ENCODE measurements at regions not wholly inside any gene's neighbourhood (a gene's known extent, or its start where the extent isn't known, plus 50 kb on each side); places are given as distances from the start of the nearest gene placed in this dataset.

DNA sequence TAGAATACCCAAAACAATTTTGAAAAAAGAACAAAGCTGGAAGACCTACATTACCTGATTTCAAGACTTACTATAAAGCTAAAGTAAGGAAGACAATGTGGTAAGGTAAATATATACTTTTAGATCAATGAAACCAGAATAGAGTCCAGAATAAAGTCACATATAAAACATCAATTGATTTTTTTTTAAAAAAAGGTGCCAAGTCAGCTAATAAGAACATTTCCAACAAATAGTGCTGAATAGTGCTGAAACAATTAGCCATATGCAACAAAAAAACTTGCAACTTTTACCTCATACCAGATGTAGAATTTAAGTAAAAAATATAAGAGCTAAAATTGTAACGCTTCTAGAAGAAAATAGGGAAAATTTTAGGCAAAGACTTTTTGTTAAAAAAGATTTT is 73.0 kb upstream of the PDHA1 start:
- FAIRE-seq = no peak
- intact Hi-C loops (cut with micrococcal nuclease; ENCODE audit: unreplicated experiment) = no loop called here

More for the DNA sequence above, 73.0 kb upstream of the PDHA1 start:
- Histone ChIP-seq H4K20me1 (ENCODE audit: control insufficient read depth, insufficient read depth) (no peaks in the 10 kb centered on the region), H3K4me1 (ENCODE audit: control insufficient read depth, insufficient read depth, low read length) (no peaks in the 10 kb centered on the region), H3K4me3 (no peak overlapping the region), H3K79me2 (ENCODE audit: control insufficient read depth, insufficient read depth, low read length) (no peaks in the 10 kb centered on the region), H3K27ac (ENCODE audit: control insufficient read depth, insufficient read depth) (no peak overlapping the region), H3K9ac (ENCODE audit: control insufficient read depth, insufficient read depth, low read length) (no peak overlapping the region), H3K36me3 (ENCODE audit: control insufficient read depth in 2 of 2, insufficient read depth in 2 of 2, low read length in 1 of 2) (no peaks in the 10 kb centered on the region), H2AFZ (ENCODE audit: control insufficient read depth, low read depth, low read length) (no peak overlapping the region), H3K9me3 (replicated peaks; ENCODE audit: control insufficient read depth, insufficient read depth, low read length) (no peaks in the 10 kb centered on the region), H3K27me3 (replicated peaks in 1 of 2; ENCODE audit: control insufficient read depth in 2 of 2, insufficient read depth in 2 of 2, low read length in 1 of 2) (no peaks in the 10 kb centered on the region), H3K4me2 (ENCODE audit: control insufficient read depth, insufficient read depth) (no peak overlapping the region)
- ChIA-PET CTCF (interaction anchor here (1.5 kb wide), 1 partner anchor 252 kb away, joined by 4 read pairs; no protein-coding TSS in a partner anchor), SMC1A (ENCODE audit: uncharacterized antibody, unreplicated experiment) (no interaction called here), RAD21 (ENCODE audit: unreplicated experiment) (interaction anchor here (0.6 kb wide), 1 partner anchor 290 kb away, joined by 3 read pairs; no protein-coding TSS in a partner anchor), POLR2A (no interaction called here)
- BruUV-seq (replicated peaks) = no TSS peak
- DNase-seq (ENCODE audit: low read depth, low spot score) (no peak), ATAC-seq (no peak)
- 65% methylated on average over 1 of the region's 1 CpG for WGBS (ENCODE audit: insufficient coverage, insufficient replicate concordance, low lambda C conversion rate, missing lambda C conversion rate)
- in situ Hi-C loops (cut with MboI) = no loop called here
- TF ChIP-seq JUNB (IDR thresholded peaks at IDR 0.05) = no peak
- TF ChIP-seq, protein P1, sequence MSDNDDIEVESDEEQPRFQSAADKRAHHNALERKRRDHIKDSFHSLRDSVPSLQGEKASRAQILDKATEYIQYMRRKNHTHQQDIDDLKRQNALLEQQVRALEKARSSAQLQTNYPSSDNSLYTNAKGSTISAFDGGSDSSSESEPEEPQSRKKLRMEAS (IDR thresholded peaks at IDR 0.05; ENCODE audit: low read depth, low read length) = no peak
- no peak for TF ChIP-seq TCF12 (IDR thresholded peaks at IDR 0.05; ENCODE audit: low read depth, low read length)
- no peak for TF ChIP-seq MXI1 (IDR thresholded peaks at IDR 0.05; ENCODE audit: low read depth, low read length)
- TF ChIP-seq DPF2 (IDR thresholded peaks at IDR 0.05) = no peak
- TF ChIP-seq RB1 (IDR thresholded peaks at IDR 0.05; ENCODE audit: borderline replicate concordance) = no peak
- no peak for TF ChIP-seq SREBF1 (IDR thresholded peaks at IDR 0.05; ENCODE audit: low read length)
- no peak for TF ChIP-seq FOS (IDR thresholded peaks at IDR 0.05; ENCODE audit: borderline replicate concordance, extremely low read depth, insufficient read length)
- no peak for TF ChIP-seq ZNF384 (IDR thresholded peaks at IDR 0.05; ENCODE audit: borderline replicate concordance, low read depth, low read length)
- no peak for TF ChIP-seq IKZF2 (IDR thresholded peaks at IDR 0.05)
- TF ChIP-seq, protein P2, sequence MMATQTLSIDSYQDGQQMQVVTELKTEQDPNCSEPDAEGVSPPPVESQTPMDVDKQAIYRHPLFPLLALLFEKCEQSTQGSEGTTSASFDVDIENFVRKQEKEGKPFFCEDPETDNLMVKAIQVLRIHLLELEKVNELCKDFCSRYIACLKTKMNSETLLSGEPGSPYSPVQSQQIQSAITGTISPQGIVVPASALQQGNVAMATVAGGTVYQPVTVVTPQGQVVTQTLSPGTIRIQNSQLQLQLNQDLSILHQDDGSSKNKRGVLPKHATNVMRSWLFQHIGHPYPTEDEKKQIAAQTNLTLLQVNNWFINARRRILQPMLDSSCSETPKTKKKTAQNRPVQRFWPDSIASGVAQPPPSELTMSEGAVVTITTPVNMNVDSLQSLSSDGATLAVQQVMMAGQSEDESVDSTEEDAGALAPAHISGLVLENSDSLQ (IDR thresholded peaks at IDR 0.05) = no peak
- no peak for TF ChIP-seq RUNX3 (IDR thresholded peaks at IDR 0.05; ENCODE audit: low read length)
- no peak for TF ChIP-seq HDAC2 (IDR thresholded peaks at IDR 0.05)
- no peak for TF ChIP-seq NFXL1 (IDR thresholded peaks at IDR 0.05; ENCODE audit: borderline replicate concordance)
- TF ChIP-seq NFIC (IDR thresholded peaks at IDR 0.05; ENCODE audit: low read depth, low read length) = no peak
- no peak for TF ChIP-seq MEF2B (IDR thresholded peaks at IDR 0.05; ENCODE audit: partially characterized antibody, poor library complexity, severe bottlenecking)
- TF ChIP-seq, protein P3, sequence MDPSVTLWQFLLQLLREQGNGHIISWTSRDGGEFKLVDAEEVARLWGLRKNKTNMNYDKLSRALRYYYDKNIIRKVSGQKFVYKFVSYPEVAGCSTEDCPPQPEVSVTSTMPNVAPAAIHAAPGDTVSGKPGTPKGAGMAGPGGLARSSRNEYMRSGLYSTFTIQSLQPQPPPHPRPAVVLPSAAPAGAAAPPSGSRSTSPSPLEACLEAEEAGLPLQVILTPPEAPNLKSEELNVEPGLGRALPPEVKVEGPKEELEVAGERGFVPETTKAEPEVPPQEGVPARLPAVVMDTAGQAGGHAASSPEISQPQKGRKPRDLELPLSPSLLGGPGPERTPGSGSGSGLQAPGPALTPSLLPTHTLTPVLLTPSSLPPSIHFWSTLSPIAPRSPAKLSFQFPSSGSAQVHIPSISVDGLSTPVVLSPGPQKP (IDR thresholded peaks at IDR 0.05; ENCODE audit: low read depth, low read length) = no peak
